ENCODE measurements at regions not wholly inside any gene's neighbourhood (a gene's known extent, or its start where the extent isn't known, plus 50 kb on each side); places are given as distances from the start of the nearest gene placed in this dataset.

DNA sequence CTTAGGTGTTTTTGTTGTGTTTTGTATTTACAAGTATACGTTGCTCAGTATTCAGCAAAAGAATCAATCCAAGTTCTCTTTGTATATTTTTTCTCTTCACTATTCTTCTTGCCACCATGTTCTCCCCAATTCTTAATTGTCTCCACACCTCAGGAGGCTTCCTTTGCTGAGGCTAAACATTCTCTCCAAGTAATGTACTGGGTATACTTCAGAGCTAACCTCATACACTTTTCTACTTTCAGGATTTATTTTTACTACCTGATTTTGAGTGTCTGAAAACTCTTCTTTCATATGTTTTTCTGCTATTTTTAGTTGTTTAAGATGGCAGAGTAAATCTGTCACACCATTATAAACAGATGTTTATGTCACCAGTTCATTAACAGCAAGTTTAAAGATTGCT, 354.8 kb upstream of the KCND2 start:
- TF ChIP-seq, protein P1, sequence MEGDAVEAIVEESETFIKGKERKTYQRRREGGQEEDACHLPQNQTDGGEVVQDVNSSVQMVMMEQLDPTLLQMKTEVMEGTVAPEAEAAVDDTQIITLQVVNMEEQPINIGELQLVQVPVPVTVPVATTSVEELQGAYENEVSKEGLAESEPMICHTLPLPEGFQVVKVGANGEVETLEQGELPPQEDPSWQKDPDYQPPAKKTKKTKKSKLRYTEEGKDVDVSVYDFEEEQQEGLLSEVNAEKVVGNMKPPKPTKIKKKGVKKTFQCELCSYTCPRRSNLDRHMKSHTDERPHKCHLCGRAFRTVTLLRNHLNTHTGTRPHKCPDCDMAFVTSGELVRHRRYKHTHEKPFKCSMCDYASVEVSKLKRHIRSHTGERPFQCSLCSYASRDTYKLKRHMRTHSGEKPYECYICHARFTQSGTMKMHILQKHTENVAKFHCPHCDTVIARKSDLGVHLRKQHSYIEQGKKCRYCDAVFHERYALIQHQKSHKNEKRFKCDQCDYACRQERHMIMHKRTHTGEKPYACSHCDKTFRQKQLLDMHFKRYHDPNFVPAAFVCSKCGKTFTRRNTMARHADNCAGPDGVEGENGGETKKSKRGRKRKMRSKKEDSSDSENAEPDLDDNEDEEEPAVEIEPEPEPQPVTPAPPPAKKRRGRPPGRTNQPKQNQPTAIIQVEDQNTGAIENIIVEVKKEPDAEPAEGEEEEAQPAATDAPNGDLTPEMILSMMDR (IDR thresholded peaks at IDR 0.05) = no peak
- Histone ChIP-seq H3K36me3 (ENCODE audit: control insufficient read depth, insufficient read depth, low read length) (no peaks in the 10 kb centered on the region), H3K4me3 (ENCODE audit: low read length) (no peak overlapping the region), H3K27me3 (ENCODE audit: control insufficient read depth, insufficient read depth, low read length) (no peaks in the 10 kb centered on the region), H3K4me1 (ENCODE audit: control insufficient read depth, insufficient read depth, low read length) (no peaks in the 10 kb centered on the region), H3K9me3 (ENCODE audit: control insufficient read depth, insufficient read depth, low read length) (no peaks in the 10 kb centered on the region), H3K27ac (ENCODE audit: low read length) (no peak overlapping the region)
- ATAC-seq (no peak), DNase-seq (no peak)
- Mint-ChIP-seq H3K27ac (no peak overlapping the region), H3K27me3 (ENCODE audit: low read depth in 2 of 2) (no peaks in the 10 kb centered on the region), H3K9me3 (peaks cover 10 to 20% of the 10 kb centered on the region in 2 donors), H3K4me1 (no peaks in the 10 kb centered on the region), H3K4me3 (no peak overlapping the region), H3K36me3 (no peaks in the 10 kb centered on the region)
- WGBS (ENCODE audit: insufficient coverage) = 78% methylated on average over 1 of the region's 1 CpG
- intact Hi-C loops (cut with micrococcal nuclease) = no loop called here

DNA sequence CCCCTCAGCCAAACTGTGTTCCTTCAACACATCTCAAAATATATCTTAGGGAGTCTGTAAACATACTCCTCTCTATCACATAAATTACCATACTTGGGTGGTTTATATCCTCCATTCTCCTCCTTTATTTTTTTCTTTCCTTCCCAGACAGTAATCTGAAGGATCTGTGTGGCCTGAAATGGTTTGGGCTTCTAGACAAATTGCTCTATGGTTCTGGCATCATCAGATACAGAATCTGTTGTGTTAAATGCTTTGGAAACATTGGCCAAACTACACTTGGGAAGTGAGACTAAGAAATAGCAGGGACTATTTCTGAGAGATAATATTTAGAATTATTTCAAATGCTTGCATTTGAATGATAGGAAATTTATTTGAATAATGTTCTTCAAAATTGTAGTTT, 353.0 kb upstream of the KCND2 start:
- Histone ChIP-seq H3K9me3 (ENCODE audit: control insufficient read depth, insufficient read depth, low read length) (no peaks in the 10 kb centered on the region), H3K4me1 (ENCODE audit: control insufficient read depth, insufficient read depth, low read length) (no peaks in the 10 kb centered on the region), H3K4me3 (ENCODE audit: low read length) (no peak overlapping the region), H3K27me3 (ENCODE audit: control insufficient read depth, insufficient read depth, low read length) (no peaks in the 10 kb centered on the region), H3K27ac (ENCODE audit: low read length) (no peak overlapping the region), H3K36me3 (ENCODE audit: control insufficient read depth, insufficient read depth, low read length) (no peaks in the 10 kb centered on the region)
- Mint-ChIP-seq H3K4me1 (no peaks in the 10 kb centered on the region), H3K9me3 (peaks cover 6 to 21% of the 10 kb centered on the region in 2 donors), H3K4me3 (no peak overlapping the region), H3K36me3 (no peaks in the 10 kb centered on the region), H3K27me3 (ENCODE audit: low read depth in 2 of 2) (no peaks in the 10 kb centered on the region), H3K27ac (no peak overlapping the region)
- intact Hi-C loops (cut with micrococcal nuclease) = no loop called here
- DNase-seq = no peak
- TF ChIP-seq, protein P1 (IDR thresholded peaks at IDR 0.05) = no peak
- no peak for ATAC-seq

- TF ChIP-seq, protein P1 (IDR thresholded peaks at IDR 0.05) = no peak
- H3K4me1 ChIP-seq (ENCODE audit: control insufficient read depth, insufficient read depth, low read length) = no peaks in the 10 kb centered on the region
- H3K27ac Mint-ChIP-seq = no peak overlapping the region
- no peak overlapping the region for H3K27ac ChIP-seq (ENCODE audit: low read length)
- H3K4me1 Mint-ChIP-seq = no peaks in the 10 kb centered on the region
- 94% methylated on average over 5 of the region's 5 CpGs for WGBS (ENCODE audit: insufficient coverage)
- H3K36me3 Mint-ChIP-seq = peaks cover 5% of the 10 kb centered on the region
- intact Hi-C loops (cut with micrococcal nuclease) = no loop called here
- no peak overlapping the region for H3K4me3 Mint-ChIP-seq
- no peaks in the 10 kb centered on the region for H3K36me3 ChIP-seq (ENCODE audit: control insufficient read depth, insufficient read depth, low read length)
- no peaks in the 10 kb centered on the region for H3K27me3 Mint-ChIP-seq (ENCODE audit: low read depth in 2 of 2)
- no peak overlapping the region for H3K4me3 ChIP-seq (ENCODE audit: low read length)
- peaks cover 9 to 10% of the 10 kb centered on the region in 2 donors for H3K9me3 Mint-ChIP-seq
- DNase-seq = no peak
- no peaks in the 10 kb centered on the region for H3K9me3 ChIP-seq (ENCODE audit: control insufficient read depth, insufficient read depth, low read length)
- no peaks in the 10 kb centered on the region for H3K27me3 ChIP-seq (ENCODE audit: control insufficient read depth, insufficient read depth, low read length)
- no peak for ATAC-seq
These were observed 347.2 kb upstream of the KCND2 start for GRCh38 chr7:119925581-119926289.

- no peak overlapping the region for H3K27ac ChIP-seq (ENCODE audit: low read length)
- H3K36me3 ChIP-seq (ENCODE audit: control insufficient read depth, insufficient read depth, low read length) = no peaks in the 10 kb centered on the region
- H3K27ac Mint-ChIP-seq = no peak overlapping the region
- H3K4me3 Mint-ChIP-seq = no peak overlapping the region
- 91% methylated on average over 2 of the region's 3 CpGs for WGBS (ENCODE audit: insufficient coverage)
- no peaks in the 10 kb centered on the region for H3K9me3 ChIP-seq (ENCODE audit: control insufficient read depth, insufficient read depth, low read length)
- DNase-seq = no peak
- H3K4me1 Mint-ChIP-seq = no peaks in the 10 kb centered on the region
- intact Hi-C loops (cut with micrococcal nuclease) = no loop called here
- H3K27me3 Mint-ChIP-seq (ENCODE audit: low read depth in 2 of 2) = no peaks in the 10 kb centered on the region
- ATAC-seq = no peak
- no peak overlapping the region for H3K4me3 ChIP-seq (ENCODE audit: low read length)
- peaks cover 5 to 9% of the 10 kb centered on the region in 2 donors for H3K9me3 Mint-ChIP-seq
- no peaks in the 10 kb centered on the region for H3K27me3 ChIP-seq (ENCODE audit: control insufficient read depth, insufficient read depth, low read length)
- H3K4me1 ChIP-seq (ENCODE audit: control insufficient read depth, insufficient read depth, low read length) = no peaks in the 10 kb centered on the region
- peaks cover 5% of the 10 kb centered on the region for H3K36me3 Mint-ChIP-seq
- TF ChIP-seq, protein P1 (IDR thresholded peaks at IDR 0.05) = no peak
These were observed 343.1 kb upstream of the KCND2 start for GRCh38 chr7:119929891-119930290.

All from natural killer cell (primary cell).